ENCODE measurements at regions not wholly inside any gene's neighbourhood (a gene's known extent, or its start where the extent isn't known, plus 50 kb on each side); places are given as distances from the start of the nearest gene placed in this dataset.

GRCh38 chr4:3368841-3369760, 72.7 kb upstream of the HGFAC start:
- no peak overlapping the region for H3K27ac ChIP-seq
- no peak for TF ChIP-seq CTCF (IDR thresholded peaks at IDR 0.05)

GRCh38 chr4:3369781-3370674, 71.7 kb upstream of the HGFAC start:
- TF ChIP-seq CTCF (IDR thresholded peaks at IDR 0.05) (no peak), ZFX (IDR thresholded peaks at IDR 0.05; ENCODE audit: borderline replicate concordance) (no peak)
- no peak overlapping the region for H3K27ac ChIP-seq

- no peak overlapping the region for H3K27ac ChIP-seq
- TF ChIP-seq CTCF (IDR thresholded peaks at IDR 0.05) = no peak
- no peak for TF ChIP-seq ZFX (IDR thresholded peaks at IDR 0.05; ENCODE audit: borderline replicate concordance)
Measured at GRCh38 chr4:3371033-3372001, 70.5 kb upstream of the HGFAC start.

- no peak overlapping the region for H3K27ac ChIP-seq
Measured at GRCh38 chr4:3372264-3372932, 69.4 kb upstream of the HGFAC start.

GRCh38 chr4:3372933-3373465, 68.8 kb upstream of the HGFAC start:
- TF ChIP-seq CTCF (IDR thresholded peaks at IDR 0.05) (no peak), ZFX (IDR thresholded peaks at IDR 0.05; ENCODE audit: borderline replicate concordance) (no peak)
- no peak overlapping the region for H3K27ac ChIP-seq

More at GRCh38 chr4:3372264-3372932, 69.4 kb upstream of the HGFAC start:
- TF ChIP-seq CTCF (IDR thresholded peaks at IDR 0.05) (no peak), ZFX (IDR thresholded peaks at IDR 0.05; ENCODE audit: borderline replicate concordance) (no peak)

GRCh38 chr4:3373468-3373867, 68.3 kb upstream of the HGFAC start:
- no peak overlapping the region for H3K27ac ChIP-seq

More at GRCh38 chr4:3373468-3373867, 68.3 kb upstream of the HGFAC start:
- TF ChIP-seq CTCF (IDR thresholded peaks at IDR 0.05) = no peak

Data from 22Rv1 (cell line).